CD14-positive monocyte (primary cell): ENCODE measurements at regions not wholly inside any gene's neighbourhood (a gene's known extent, or its start where the extent isn't known, plus 50 kb on each side); places are given as distances from the start of the nearest gene placed in this dataset.

ENCODE experiments used
- DNase-seq, 3 donors: peaks; one replicate each; pipeline ENCODE4 v3.0.0-alpha.2; 2011 to 2022
- H2AFZ ChIP-seq: 2 replicates; pipeline ENCODE4 v1.6.0; 2012; ENCODE audit warnings: mild to moderate bottlenecking, low read depth, low read length, inconsistent platforms; ENCODE audit not compliant: insufficient read depth, poor library complexity, severe bottlenecking
- H3K27ac ChIP-seq, 2 donors: 1 replicate in 1 of 2; 2 replicates in 1 of 2; pipeline ENCODE4 v1.5.1; 2012 to 2013; ENCODE audit warnings: low read length in 2 of 2, control low read depth in 1 of 2, inconsistent platforms in 1 of 2, low read depth in 1 of 2, mild to moderate bottlenecking in 1 of 2
- H3K27me3 ChIP-seq, 2 donors: one replicate each; pipeline versions ENCODE4 v1.6.0 to v1.6.1; 2011 to 2013; ENCODE audit warnings: low read length in 2 of 2; ENCODE audit not compliant: control insufficient read depth in 2 of 2, insufficient read depth in 2 of 2
- H3K36me3 ChIP-seq, 2 donors: replicated peaks in 1 of 2; 1 replicate in 1 of 2; 2 replicates in 1 of 2; pipeline versions ENCODE4 v1.5.1 to v1.6.1; 2012 to 2013; ENCODE audit warnings: low read length in 2 of 2, control low read depth in 1 of 2, inconsistent platforms in 1 of 2, mild to moderate bottlenecking in 1 of 2; ENCODE audit not compliant: insufficient read depth in 2 of 2, control insufficient read depth in 1 of 2
- H3K4me1 ChIP-seq, 2 donors: 1 replicate in 1 of 2; 2 replicates in 1 of 2; pipeline versions ENCODE4 v1.5.1 to v1.6.1; 2012 to 2013; ENCODE audit warnings: low read length in 2 of 2, control low read depth in 1 of 2, inconsistent platforms in 1 of 2, mild to moderate bottlenecking in 1 of 2, moderate library complexity in 1 of 2; ENCODE audit not compliant: insufficient read depth in 2 of 2, control insufficient read depth in 1 of 2
- H3K4me2 ChIP-seq: replicated peaks from 2 replicates; pipeline ENCODE3; 2012; ENCODE audit warnings: low read length, moderate library complexity, mild to moderate bottlenecking; ENCODE audit not compliant: poor library complexity, severe bottlenecking; ENCODE audit errors: extremely low read depth
- H3K4me3 ChIP-seq, 3 experiments: fragments of 200-600 bp in 1 of 3; sonication (generic) in 1 of 3; replicated peaks in 1 of 3; 1 replicate in 2 of 3; 2 replicates in 1 of 3; pipeline ENCODE4 v1.5.1; 2011 to 2013; ENCODE audit warnings: low read length in 3 of 3, mild to moderate bottlenecking in 3 of 3, control low read depth in 2 of 3, low read depth in 2 of 3, inconsistent platforms in 1 of 3, moderate library complexity in 1 of 3
- H3K79me2 ChIP-seq: 2 replicates; pipeline ENCODE4 v1.6.0; 2012; ENCODE audit warnings: mild to moderate bottlenecking, control low read depth, inconsistent platforms, low read length, moderate library complexity; ENCODE audit not compliant: insufficient read depth
- H3K9ac ChIP-seq: 2 replicates; pipeline ENCODE4 v1.6.0; 2017; ENCODE audit warnings: low read length, mild to moderate bottlenecking; ENCODE audit not compliant: insufficient read depth, poor library complexity, severe bottlenecking
- H3K9me3 ChIP-seq, 2 donors: replicated peaks in 1 of 2; 1 replicate in 1 of 2; 2 replicates in 1 of 2; pipeline versions ENCODE4 v1.5.1 to v1.6.1; 2012 to 2013; ENCODE audit warnings: low read length in 2 of 2, control low read depth in 1 of 2; ENCODE audit not compliant: control insufficient read depth in 1 of 2, insufficient read depth in 1 of 2
- H4K20me1 ChIP-seq: 2 replicates; pipeline ENCODE4 v1.6.0; 2012; ENCODE audit warnings: mild to moderate bottlenecking, low read length, control low read depth, moderate library complexity; ENCODE audit not compliant: insufficient read depth
- H3K27ac Mint-ChIP-seq, 7 donors: one replicate each; pipeline ENCODE4 v1.8.0; 2020; ENCODE audit warnings: mild to moderate bottlenecking in 7 of 7, mixed read lengths in 7 of 7, moderate library complexity in 6 of 7, inconsistent platforms in 2 of 7
- H3K27me3 Mint-ChIP-seq, 3 donors: one replicate each; pipeline ENCODE4 v1.8.0; 2021 to 2022; ENCODE audit warnings: low read depth in 3 of 3, mild to moderate bottlenecking in 3 of 3, mixed read lengths in 3 of 3, moderate library complexity in 3 of 3, inconsistent platforms in 1 of 3
- H3K36me3 Mint-ChIP-seq, 2 donors: one replicate each; pipeline ENCODE4 v1.8.0; 2020; ENCODE audit warnings: mixed read lengths in 2 of 2, inconsistent platforms in 1 of 2, mild to moderate bottlenecking in 1 of 2
- H3K4me1 Mint-ChIP-seq: one replicate; pipeline ENCODE4 v1.8.0; 2020; ENCODE audit warnings: mild to moderate bottlenecking, mixed read lengths
- H3K4me3 Mint-ChIP-seq, 2 donors: one replicate each; pipeline ENCODE4 v1.8.0; 2020; ENCODE audit warnings: mild to moderate bottlenecking in 2 of 2, mixed read lengths in 2 of 2, moderate library complexity in 1 of 2
- H3K9me3 Mint-ChIP-seq, 7 donors: one replicate each; pipeline ENCODE4 v1.8.0; 2020 to 2022; ENCODE audit warnings: mixed read lengths in 7 of 7, mild to moderate bottlenecking in 6 of 7, moderate library complexity in 6 of 7, inconsistent platforms in 2 of 7
- WGBS: methylation state at CpG from one replicate; pipeline ENCODE4 v1.1.5; 2013; ENCODE audit warnings: missing lambda C conversion rate; ENCODE audit not compliant: insufficient coverage; 5-methylcytosine and 5-hydroxymethylcytosine counted together
- intact Hi-C, 2 donors: fragments of 100-400 bp; cut with micrococcal nuclease; formaldehyde crosslinking; loops; one replicate each; pipeline versions ENCODE4 v1.15.0 to v1.15.1; 2023
- TF ChIP-seq, protein P1 (sequence below): fragments of 200-600 bp; IDR thresholded peaks from one replicate; pipeline ENCODE4 v1.8.0; 2022; ENCODE audit warnings: antibody characterized with exemption, mild to moderate bottlenecking

DNA sequence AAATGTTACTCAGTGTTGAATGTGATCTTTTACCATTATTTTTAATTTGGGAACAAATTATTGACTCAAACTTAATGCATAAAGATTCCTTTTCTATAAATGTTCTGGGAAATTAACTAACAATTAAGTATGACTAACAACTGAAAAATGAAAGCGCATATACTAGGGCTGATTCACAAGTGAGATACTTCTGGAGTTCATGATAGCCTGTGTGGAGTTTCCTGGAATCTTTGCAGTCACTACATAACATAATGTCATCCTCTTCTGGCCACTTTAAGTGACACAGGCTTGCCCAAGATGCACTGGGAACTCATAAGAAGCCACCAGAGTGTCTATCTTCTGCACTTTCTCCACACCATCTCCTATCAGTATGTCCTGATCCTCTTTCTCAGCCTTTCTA is 450.3 kb upstream of the CDH11 start:
- no peak for DNase-seq
- H3K4me2 ChIP-seq: no peak overlapping the region
- no peak overlapping the region for H3K9ac ChIP-seq
- H2AFZ ChIP-seq: no peak overlapping the region
- H3K4me3 Mint-ChIP-seq: no peak overlapping the region
- H3K27me3 ChIP-seq: no peaks in the 10 kb centered on the region
- H3K27me3 Mint-ChIP-seq: peaks cover 0 to 1% (median 0%) of the 10 kb centered on the region in 3 donors
- no peaks in the 10 kb centered on the region for H3K4me1 Mint-ChIP-seq
- no peaks in the 10 kb centered on the region for H3K9me3 ChIP-seq
- peaks cover 0 to 6% (median 3%) of the 10 kb centered on the region in 7 donors for H3K9me3 Mint-ChIP-seq
- WGBS: no CpG with 5 or more reads among the region's 1 CpG
- H3K27ac ChIP-seq: no peak overlapping the region
- H3K36me3 Mint-ChIP-seq: no peaks in the 10 kb centered on the region
- no peaks in the 10 kb centered on the region for H3K4me1 ChIP-seq
- TF ChIP-seq, protein P1, sequence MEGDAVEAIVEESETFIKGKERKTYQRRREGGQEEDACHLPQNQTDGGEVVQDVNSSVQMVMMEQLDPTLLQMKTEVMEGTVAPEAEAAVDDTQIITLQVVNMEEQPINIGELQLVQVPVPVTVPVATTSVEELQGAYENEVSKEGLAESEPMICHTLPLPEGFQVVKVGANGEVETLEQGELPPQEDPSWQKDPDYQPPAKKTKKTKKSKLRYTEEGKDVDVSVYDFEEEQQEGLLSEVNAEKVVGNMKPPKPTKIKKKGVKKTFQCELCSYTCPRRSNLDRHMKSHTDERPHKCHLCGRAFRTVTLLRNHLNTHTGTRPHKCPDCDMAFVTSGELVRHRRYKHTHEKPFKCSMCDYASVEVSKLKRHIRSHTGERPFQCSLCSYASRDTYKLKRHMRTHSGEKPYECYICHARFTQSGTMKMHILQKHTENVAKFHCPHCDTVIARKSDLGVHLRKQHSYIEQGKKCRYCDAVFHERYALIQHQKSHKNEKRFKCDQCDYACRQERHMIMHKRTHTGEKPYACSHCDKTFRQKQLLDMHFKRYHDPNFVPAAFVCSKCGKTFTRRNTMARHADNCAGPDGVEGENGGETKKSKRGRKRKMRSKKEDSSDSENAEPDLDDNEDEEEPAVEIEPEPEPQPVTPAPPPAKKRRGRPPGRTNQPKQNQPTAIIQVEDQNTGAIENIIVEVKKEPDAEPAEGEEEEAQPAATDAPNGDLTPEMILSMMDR: no peak
- H3K4me3 ChIP-seq: no peak overlapping the region
- intact Hi-C loops: no loop called here
- H3K79me2 ChIP-seq: no peaks in the 10 kb centered on the region
- H4K20me1 ChIP-seq: no peaks in the 10 kb centered on the region
- H3K27ac Mint-ChIP-seq: no peak overlapping the region
- H3K36me3 ChIP-seq: no peaks in the 10 kb centered on the region

DNA sequence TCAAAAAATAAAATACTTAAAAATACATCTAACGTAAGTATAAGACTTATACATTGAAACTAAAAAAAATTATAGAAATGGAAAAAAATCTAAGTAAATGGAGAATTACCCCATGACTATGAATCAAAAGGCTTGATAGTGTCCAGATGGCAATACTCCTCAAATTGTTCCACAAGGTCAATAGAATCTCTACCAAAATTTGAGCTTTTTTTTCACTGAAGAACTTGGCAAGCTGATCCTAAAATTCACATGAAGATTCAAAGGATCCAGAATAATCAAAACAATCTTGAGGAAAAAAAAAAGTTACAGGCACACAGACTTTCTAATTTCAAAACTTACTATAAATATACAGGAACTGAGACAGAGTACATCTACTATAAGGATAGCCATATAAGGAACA is 448.4 kb upstream of the CDH11 start:
- Mint-ChIP-seq H3K27ac (no peak overlapping the region), H3K4me1 (no peaks in the 10 kb centered on the region), H3K4me3 (no peak overlapping the region), H3K9me3 (peaks cover 0 to 4% (median 3%) of the 10 kb centered on the region in 7 donors), H3K27me3 (peaks cover 0 to 1% (median 0%) of the 10 kb centered on the region in 3 donors), H3K36me3 (no peaks in the 10 kb centered on the region)
- DNase-seq: no peak
- Histone ChIP-seq H2AFZ (no peak overlapping the region), H3K4me3 (no peak overlapping the region), H3K4me1 (no peaks in the 10 kb centered on the region), H3K4me2 (no peak overlapping the region), H3K9me3 (no peaks in the 10 kb centered on the region), H3K79me2 (no peaks in the 10 kb centered on the region), H4K20me1 (no peaks in the 10 kb centered on the region), H3K9ac (no peak overlapping the region), H3K27me3 (no peaks in the 10 kb centered on the region), H3K27ac (no peak overlapping the region), H3K36me3 (no peaks in the 10 kb centered on the region)
- TF ChIP-seq, protein P1: no peak
- no CpG with 5 or more reads among the region's 1 CpG for WGBS
- intact Hi-C loops: no loop called here
